K562 (cell line): ENCODE measurements at regions not wholly inside any gene's neighbourhood (a gene's known extent, or its start where the extent isn't known, plus 50 kb on each side); places are given as distances from the start of the nearest gene placed in this dataset.

Experiments
- ATAC-seq: fragments of 200-7000 bp; cut with Tn5 transposase; 3 replicates; pipeline ENCODE4 v1.9.1; 2020; ENCODE audit warnings: moderate library complexity
- BruUV-seq: library from RNA; stranded (reverse); fragments of 400-500 nt; replicated peaks from 2 replicates; lab custom pipeline; 2021; lab: Mats Ljungman, UMichigan
- CTCF ChIA-PET: fragments of 300-600 bp; formaldehyde crosslinking; extraction: SDS; loops from one replicate; lab custom pipeline; 2021; ENCODE audit warnings: low intra/inter-chr PET ratio; lab: Yijun Ruan, JAX
- POLR2A ChIA-PET: fragments of 300-600, 350-650 bp; sonication (Branson Sonifier 250); formaldehyde crosslinking; extraction: SDS; loops from one replicate; lab custom pipeline; 2021; ENCODE audit warnings: antibody characterized with exemption, inconsistent platforms; lab: Yijun Ruan, JAX
- DNase-seq, 4 experiments: peaks; one replicate each; pipeline versions ENCODE4 v3.0.0 to v3.0.0-alpha.2; 2011 to 2018; ENCODE audit warnings: low spot score in 3 of 4, mixed read lengths in 3 of 4; ENCODE audit errors: extremely low read depth in 1 of 4
- FAIRE-seq: peaks from 2 replicates; lab custom pipeline; 2011; peaks lifted over from hg19 to GRCh38; lab: Jason Lieb, UNC
- H2AFZ ChIP-seq: 2 replicates; pipeline ENCODE4 v1.6.0; 2011; ENCODE audit warnings: low read depth, low read length, control low read depth, inconsistent platforms
- H3K27ac ChIP-seq: fragments of 200-600 bp; 3 replicates; pipeline ENCODE4 v1.8.0; 2011; ENCODE audit warnings: low read depth, mild to moderate bottlenecking, control low read depth, inconsistent platforms, low read length, moderate library complexity, mixed read lengths; ENCODE audit errors: extremely low read depth
- H3K27me3 ChIP-seq, 2 experiments: fragments of 300-600 bp in 1 of 2; 2 replicates in 1 of 2; 3 replicates in 1 of 2; pipeline versions ENCODE4 v1.6.0 to v1.8.0; 2011; ENCODE audit warnings: inconsistent platforms in 2 of 2, low read length in 2 of 2, mild to moderate bottlenecking in 1 of 2, mixed read lengths in 1 of 2, moderate library complexity in 1 of 2; ENCODE audit not compliant: control insufficient read depth in 2 of 2, insufficient read depth in 2 of 2
- H3K36me3 ChIP-seq: fragments of 300-600 bp; 3 replicates; pipeline ENCODE4 v1.8.0; 2011; ENCODE audit warnings: mild to moderate bottlenecking, low read length, inconsistent platforms; ENCODE audit not compliant: control insufficient read depth, insufficient read depth
- H3K4me1 ChIP-seq, 2 experiments: fragments of 200-600 bp in 1 of 2; replicated peaks in 1 of 2; 2 replicates in 1 of 2; 3 replicates in 1 of 2; pipeline versions ENCODE4 v1.5.1 to v1.8.0; 2011; ENCODE audit warnings: inconsistent platforms in 2 of 2, low read length in 2 of 2, mild to moderate bottlenecking in 1 of 2, mixed read lengths in 1 of 2, moderate library complexity in 1 of 2; ENCODE audit not compliant: control insufficient read depth in 2 of 2, insufficient read depth in 2 of 2
- H3K4me2 ChIP-seq: 2 replicates; pipeline ENCODE4 v1.6.1; 2011; ENCODE audit warnings: low read length, control low read depth, inconsistent platforms, mixed read lengths; ENCODE audit not compliant: insufficient read depth
- H3K4me3 ChIP-seq: fragments of 200-600 bp; sonication (generic), shearing (Covaris generic); 2 replicates; pipeline ENCODE4 v1.5.1; 2016; ENCODE audit warnings: control low read depth, inconsistent platforms
- H3K79me2 ChIP-seq: fragments of 200-600 bp; 3 replicates; pipeline ENCODE4 v1.8.0; 2011; ENCODE audit warnings: low read length, inconsistent platforms; ENCODE audit not compliant: control insufficient read depth, insufficient read depth
- H3K9ac ChIP-seq, 2 experiments: 2 replicates each; pipeline versions ENCODE4 v1.6.0 to v1.6.1; 2011; ENCODE audit warnings: low read depth in 2 of 2, low read length in 2 of 2, control low read depth in 1 of 2, inconsistent platforms in 1 of 2, mild to moderate bottlenecking in 1 of 2, mixed read lengths in 1 of 2; ENCODE audit not compliant: insufficient read depth in 1 of 2
- H3K9me1 ChIP-seq: one replicate; pipeline ENCODE4 v1.6.0; 2011; ENCODE audit warnings: inconsistent platforms, mild to moderate bottlenecking, low read length, moderate library complexity; ENCODE audit not compliant: control insufficient read depth, insufficient read depth
- H3K9me3 ChIP-seq: replicated peaks from 2 replicates; pipeline ENCODE4 v1.5.1; 2011; ENCODE audit warnings: low read depth, low read length, inconsistent platforms; ENCODE audit not compliant: control insufficient read depth, insufficient read depth
- H4K20me1 ChIP-seq: replicated peaks from 2 replicates; pipeline ENCODE4 v1.6.1; 2011; ENCODE audit warnings: low read length, inconsistent platforms, mixed read lengths; ENCODE audit not compliant: control insufficient read depth, insufficient read depth
- ARHGAP35 ChIP-seq: fragments of 450-650 bp; IDR thresholded peaks from 2 replicates; pipeline ENCODE4 v1.6.1; 2018; ENCODE audit not compliant: partially characterized antibody
- ARID1B ChIP-seq: fragments of 450-650 bp; IDR thresholded peaks from 2 replicates; pipeline ENCODE4 v1.6.1; 2016; ENCODE audit warnings: antibody characterized with exemption, mild to moderate bottlenecking, inconsistent platforms
- ARID2 ChIP-seq: fragments of 450-650 bp; IDR thresholded peaks from 2 replicates; pipeline ENCODE4 v1.6.1; 2017; ENCODE audit warnings: antibody characterized with exemption, mild to moderate bottlenecking
- CREB1 ChIP-seq, 2 experiments: sonication (generic) in 1 of 2; formaldehyde crosslinking in 1 of 2; IDR thresholded peaks; 2 replicates each; pipeline versions ENCODE4 v1.6.1 to v1.8.0; 2012 to 2022; ENCODE audit warnings: inconsistent platforms in 1 of 2, mild to moderate bottlenecking in 1 of 2, missing genetic modification reagents in 1 of 2, moderate library complexity in 1 of 2
- CREBBP ChIP-seq: IDR thresholded peaks from one replicate; pipeline ENCODE4 v1.6.1; 2012; ENCODE audit warnings: low read depth, mild to moderate bottlenecking, control low read depth, inconsistent platforms, low read length
- ESRRA ChIP-seq: fragments of 450-650 bp; IDR thresholded peaks from 2 replicates; pipeline ENCODE4 v1.6.1; 2014; ENCODE audit warnings: low read depth, mild to moderate bottlenecking, moderate library complexity, borderline replicate concordance
- FOXK1 ChIP-seq: sonication (generic); formaldehyde crosslinking; IDR thresholded peaks from 2 replicates; pipeline ENCODE4 v1.8.0; 2022; ENCODE audit warnings: missing genetic modification reagents, mild to moderate bottlenecking, borderline replicate concordance
- GABPA ChIP-seq: fragments of 200-800 bp; sonication (Bioruptor generic); conservative IDR thresholded peaks from 2 replicates; pipeline ENCODE4 v1.6.1; 2016; ENCODE audit warnings: low read depth, missing genetic modification characterization, missing compliant biosample characterization
- IRF2 ChIP-seq: sonication (generic); formaldehyde crosslinking; IDR thresholded peaks from 2 replicates; pipeline ENCODE4 v1.8.1; 2022; ENCODE audit warnings: mild to moderate bottlenecking, missing genetic modification reagents
- MED1 ChIP-seq: sonication (generic); formaldehyde crosslinking; IDR thresholded peaks from 2 replicates; pipeline ENCODE4 v1.8.1; 2023; ENCODE audit warnings: missing genetic modification reagents, borderline replicate concordance
- MXD1 ChIP-seq: fragments of 250-450 bp; sonication (Bioruptor Pico); IDR thresholded peaks from 2 replicates; pipeline ENCODE4 v1.8.0; 2021; ENCODE audit warnings: borderline replicate concordance, mild to moderate bottlenecking, moderate library complexity; ENCODE audit not compliant: poor library complexity, severe bottlenecking
- NBN ChIP-seq: fragments of 450-650 bp; IDR thresholded peaks from 2 replicates; pipeline ENCODE4 v1.6.1; 2016; ENCODE audit warnings: low read depth, mild to moderate bottlenecking
- PCBP2 ChIP-seq: fragments of 200-400 bp; formaldehyde crosslinking; IDR thresholded peaks from 2 replicates; pipeline ENCODE4 v1.6.1; 2018; ENCODE audit warnings: low read length, low read depth, mild to moderate bottlenecking, moderate library complexity; ENCODE audit not compliant: poor library complexity, severe bottlenecking
- TCF7L2 ChIP-seq: fragments of 150-350 bp; IDR thresholded peaks from 2 replicates; pipeline ENCODE4 v1.6.1; 2016; ENCODE audit warnings: low read depth, mild to moderate bottlenecking, low read length, moderate library complexity
- THRAP3 ChIP-seq: fragments of 450-650 bp; IDR thresholded peaks from 2 replicates; pipeline ENCODE4 v1.6.1; 2016; ENCODE audit warnings: mild to moderate bottlenecking, inconsistent platforms, borderline replicate concordance
- ZNF347 ChIP-seq: fragments of 450-650 bp; formaldehyde crosslinking; IDR thresholded peaks from 2 replicates; pipeline ENCODE4 v1.4.0; 2020; ENCODE audit warnings: low read depth, mild to moderate bottlenecking, moderate library complexity
- ZNF398 ChIP-seq: fragments of 250-450 bp; sonication (Bioruptor Pico); IDR thresholded peaks from 2 replicates; pipeline ENCODE4 v1.8.0; 2021; ENCODE audit warnings: moderate library complexity, mild to moderate bottlenecking, inconsistent platforms
- WGBS: fragments of 100-300 bp; shearing (Covaris generic); methylation state at CpG from one replicate; pipeline ENCODE4 v1.1.6; 2016; ENCODE audit warnings: low coverage, mixed read lengths; ENCODE audit not compliant: insufficient coverage; ENCODE audit errors: missing lambda C conversion rate; 5-methylcytosine and 5-hydroxymethylcytosine counted together
- in situ Hi-C: fragments of 300-500 bp; cut with MboI; formaldehyde crosslinking; loops from 4 replicates; pipeline ENCODE4 v1.15.0; 2018; ENCODE audit warnings: inconsistent platforms, mixed read lengths
- intact Hi-C: fragments of 100-400 bp; cut with micrococcal nuclease; formaldehyde crosslinking; loops from 2 replicates; pipeline ENCODE4 v1.14.2; 2022
- TF ChIP-seq, protein P1 (sequence below): fragments of 250-450 bp; sonication (Bioruptor Pico); IDR thresholded peaks from 2 replicates; pipeline ENCODE4 v1.6.1; 2021; ENCODE audit warnings: mild to moderate bottlenecking

DNA sequence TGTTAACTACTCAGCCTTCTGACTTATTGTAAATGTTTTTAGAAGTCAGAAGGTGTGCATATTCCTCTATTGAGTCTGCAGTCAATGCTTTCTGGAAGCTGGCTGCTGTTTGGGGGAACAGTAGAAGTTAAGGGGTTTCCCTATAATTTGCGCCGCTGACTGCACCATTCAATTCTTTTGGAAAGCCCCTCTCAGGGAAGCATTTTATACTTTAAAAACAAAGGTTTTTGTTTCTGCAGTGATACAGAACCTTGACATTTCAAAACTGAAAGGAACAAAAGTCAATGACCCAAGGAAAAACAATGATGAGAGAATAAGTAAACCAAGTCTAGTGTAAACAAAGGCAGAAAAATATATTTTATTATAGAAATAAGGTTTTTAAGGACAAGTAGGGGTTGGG is 120.8 kb upstream of the TNFAIP3 start (continued):
- no peak for TF ChIP-seq ZNF398
- no peak for TF ChIP-seq CREB1 (IDR thresholded peaks at IDR 0.05)
- TF ChIP-seq CREB1 (CRISPR knock-in tag; IDR thresholded peaks at IDR 0.05): no peak
- no peak for TF ChIP-seq MED1 (CRISPR knock-in tag)
- TF ChIP-seq, all 486 proteins: peak for 0

DNA sequence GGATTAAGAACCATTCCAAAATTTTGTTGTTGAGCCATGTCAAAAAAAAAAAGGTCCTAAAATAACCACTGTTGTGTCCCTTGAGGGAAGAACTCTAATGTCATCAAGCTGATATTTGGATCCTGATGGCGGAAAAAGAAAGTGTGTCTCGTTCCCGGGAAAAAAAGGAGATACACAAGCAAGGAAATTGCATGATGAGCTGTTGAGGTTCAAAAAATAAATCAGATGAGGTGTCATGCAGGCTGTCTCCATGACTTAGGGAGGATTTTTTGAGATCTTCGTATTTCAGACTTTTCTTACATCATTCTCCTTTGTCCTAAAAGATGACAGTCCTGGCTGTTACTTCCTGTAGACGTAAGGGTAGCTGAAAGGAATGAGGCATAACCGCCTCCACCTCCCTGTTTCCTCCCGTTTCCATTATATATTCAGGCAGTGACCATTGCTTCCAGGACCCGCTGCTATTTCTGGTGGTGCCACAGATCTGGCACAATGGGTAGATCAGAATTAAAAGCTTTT is 117.3 kb upstream of the TNFAIP3 start:
- H3K27me3 ChIP-seq: peaks cover 6 to 12% of the 10 kb centered on the region in 2 experiments; a peak in 4 of 5 replicates
- peak overlapping the region; percentile 57 for H2AFZ ChIP-seq
- CTCF ChIA-PET: no interaction called here
- ATAC-seq: peak; percentile 56
- no peak overlapping the region for H3K27ac ChIP-seq
- WGBS: 8% methylated on average over 8 of the region's 8 CpGs
- no peaks in the 10 kb centered on the region for H3K36me3 ChIP-seq
- no peaks in the 10 kb centered on the region for H3K9me3 ChIP-seq
- no peak for FAIRE-seq
- H3K4me3 ChIP-seq: no peak overlapping the region
- no peaks in the 10 kb centered on the region; a peak in 2 of 5 replicates for H3K4me1 ChIP-seq
- in situ Hi-C loops: no loop called here
- no peaks in the 10 kb centered on the region for H4K20me1 ChIP-seq
- no peak for DNase-seq
- BruUV-seq: no TSS peak
- no peaks in the 10 kb centered on the region for H3K79me2 ChIP-seq
- H3K9ac ChIP-seq: no peak overlapping the region
- POLR2A ChIA-PET: interaction anchor here (0.5 to 1.4 kb wide), 5 partner anchors 11 to 1362 kb away, joined by 3 read pairs; no protein-coding TSS in a partner anchor
- intact Hi-C loops: no loop called here
- peak overlapping the region; percentile 31; the same call in 1 of the 2 replicates for H3K4me2 ChIP-seq
- no peaks in the 10 kb centered on the region for H3K9me1 ChIP-seq
- no peak for TF ChIP-seq ZNF347
- no peak for TF ChIP-seq THRAP3
- TF ChIP-seq ESRRA: no peak
- no peak for TF ChIP-seq FOXK1
- TF ChIP-seq MXD1 (CRISPR knock-in tag): no peak
- peak; percentile 38; the same call in 1 of the 2 replicates for TF ChIP-seq GABPA (tag)
- TF ChIP-seq ARID2: no peak
- no peak for TF ChIP-seq TCF7L2
- no peak for TF ChIP-seq ARID1B
- TF ChIP-seq PCBP2: no peak
- TF ChIP-seq CREBBP: no peak
- no peak for TF ChIP-seq IRF2 (CRISPR knock-in tag)
- TF ChIP-seq ARHGAP35: no peak
- TF ChIP-seq, protein P1, sequence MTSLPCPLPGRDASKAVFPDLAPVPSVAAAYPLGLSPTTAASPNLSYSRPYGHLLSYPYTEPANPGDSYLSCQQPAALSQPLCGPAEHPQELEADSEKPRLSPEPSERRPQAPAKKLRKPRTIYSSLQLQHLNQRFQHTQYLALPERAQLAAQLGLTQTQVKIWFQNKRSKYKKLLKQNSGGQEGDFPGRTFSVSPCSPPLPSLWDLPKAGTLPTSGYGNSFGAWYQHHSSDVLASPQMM: no peak
- TF ChIP-seq NBN: 0 out of 2 replicates have a peak, but pooled peaks have one; percentile 19
